Tibial nerve (tissue), 4 donors: ENCODE measurements at regions not wholly inside any gene's neighbourhood (a gene's known extent, or its start where the extent isn't known, plus 50 kb on each side); places are given as distances from the start of the nearest gene placed in this dataset.

Experiments used
- CTCF ChIP-seq, 5 experiments: fragments of 200-600 bp in 3 of 5; fragments of 450-650 bp in 2 of 5; sonication (generic) in 3 of 5; IDR thresholded peaks; one replicate each; pipeline ENCODE4 v1.5.1; 2016 to 2019; ENCODE audit warnings: antibody characterized with exemption in 5 of 5, mild to moderate bottlenecking in 3 of 5, moderate library complexity in 2 of 5
- EP300 ChIP-seq, 2 donors: sonication (generic); formaldehyde crosslinking; IDR thresholded peaks; one replicate each; pipeline ENCODE4 v1.6.1; 2017; ENCODE audit warnings: antibody characterized with exemption in 2 of 2, mild to moderate bottlenecking in 1 of 2

DNA sequence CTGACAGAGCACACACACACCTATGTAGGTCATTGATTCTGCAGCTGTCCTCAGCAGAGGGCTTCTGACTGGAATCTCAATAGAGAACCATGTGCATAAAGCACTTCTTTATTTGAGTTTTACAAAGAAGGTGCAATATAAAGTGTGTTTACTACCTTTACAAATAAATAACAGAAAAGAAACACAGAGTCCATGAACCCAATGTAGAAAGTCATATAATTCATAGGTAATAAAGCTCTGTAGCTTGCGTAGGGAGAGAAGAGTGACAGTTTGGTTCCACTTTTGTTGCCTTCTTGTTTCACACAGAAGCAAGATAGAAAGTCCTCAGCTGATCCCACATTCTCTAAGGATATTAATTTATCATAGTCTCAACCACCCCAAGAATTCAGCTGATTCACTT lies 149.5 kb downstream of the GABRG2 start:
- TF ChIP-seq CTCF (IDR thresholded peaks at IDR 0.05) (no peak), EP300 (IDR thresholded peaks at IDR 0.05) (no peak)
